Psoas muscle (tissue), 7 donors: ENCODE measurements at regions not wholly inside any gene's neighbourhood (a gene's known extent, or its start where the extent isn't known, plus 50 kb on each side); places are given as distances from the start of the nearest gene placed in this dataset.
A peak's percentile ranks its signal among the peaks of the same experiment; 100 is the strongest.
"Not testable (repeated sequence)": the region's sequence is repeated elsewhere in the genome, so short reads cannot be mapped to it uniquely, and the experiment has no call there.

Source experiments
- ATAC-seq, 4 donors: fragments of 200-7000 bp; cut with Tn5 transposase; one replicate each; pipeline ENCODE4 v1.9.1; 2020; ENCODE audit warnings: moderate library complexity in 3 of 4, mild to moderate bottlenecking in 2 of 4
- DNase-seq, 2 donors: peaks; one replicate each; pipeline ENCODE4 v3.0.0-alpha.2; 2020
- H3K27ac ChIP-seq: fragments of 200-600 bp; one replicate; pipeline ENCODE4 v1.8.0; 2022
- H3K27me3 ChIP-seq, 3 donors: fragments of 200-600 bp in 1 of 3; one replicate each; pipeline versions ENCODE4 v1.6.1 to v1.8.0; 2013 to 2022; ENCODE audit warnings: low read length in 2 of 3, mild to moderate bottlenecking in 2 of 3, moderate library complexity in 1 of 3; ENCODE audit not compliant: insufficient read depth in 3 of 3
- H3K36me3 ChIP-seq, 2 donors: fragments of 200-600 bp in 1 of 2; one replicate each; pipeline versions ENCODE4 v1.6.1 to v1.8.0; 2013 to 2022; ENCODE audit warnings: low read depth in 1 of 2, mild to moderate bottlenecking in 1 of 2, moderate library complexity in 1 of 2; ENCODE audit not compliant: insufficient read depth in 1 of 2
- H3K4me1 ChIP-seq: fragments of 200-600 bp; one replicate; pipeline ENCODE4 v1.8.0; 2022
- H3K4me3 ChIP-seq: fragments of 200-600 bp; one replicate; pipeline ENCODE4 v1.8.0; 2022; ENCODE audit warnings: mild to moderate bottlenecking
- H3K9me3 ChIP-seq: fragments of 200-600 bp; one replicate; pipeline ENCODE4 v1.8.0; 2022
- CTCF ChIP-seq: fragments of 200-600 bp; IDR thresholded peaks from one replicate; pipeline ENCODE4 v1.8.0; 2022; ENCODE audit warnings: antibody characterized with exemption
- WGBS, 3 donors: extraction: QIAGEN DNeasy Blood & Tissue Kit; methylation state at CpG; one replicate each; pipeline versions ENCODE4 v1.1.6 to v1.1.7; 2013; 5-methylcytosine and 5-hydroxymethylcytosine counted together
- intact Hi-C, 2 donors: fragments of 100-400 bp; cut with DNase I; formaldehyde crosslinking; loops; one replicate each; pipeline versions ENCODE4 v1.11.0 to v1.14.2; 2022
- donor health status: healthy with polysubstance abuse.
- donor health status: DM: no; HTN: no; CAD: no; lungs with moderate emphysema.
- donor health status: Bipolar disorder and iron deficiency.
- donor health status: healthy.
- donor health status: DM: yes; HTN: yes; CAD: no.
- donor health status: DM: no; HTN: no; CAD: no.
- donor health status: DM: yes; HTN: yes; CAD: no.

- intact Hi-C loops = no loop called here
- DNase-seq = no peak
- H3K36me3 ChIP-seq = no peaks in the 10 kb centered on the region
- H3K4me1 ChIP-seq = peaks cover 12% of the 10 kb centered on the region
- H3K27ac ChIP-seq = peak overlapping the region; percentile 39
- WGBS, 3 donors = 91 to 95% (median 95%) methylated on average over 2 of the region's 2 CpGs
- H3K9me3 ChIP-seq = no peaks in the 10 kb centered on the region
- no peak overlapping the region for H3K4me3 ChIP-seq
- no peaks in the 10 kb centered on the region for H3K27me3 ChIP-seq
- peak in 1 of 4 donors; percentile 45 for ATAC-seq
- TF ChIP-seq CTCF = no peak
Observed at GRCh38 chr2:54030806-54031205, 60.0 kb upstream of the PSME4 start.

- DNase-seq = no peak
Observed at GRCh38 chr2:54030396-54030741, 59.6 kb upstream of the PSME4 start.

GRCh38 chr2:54029721-54030395, 59.1 kb upstream of the PSME4 start:
- Histone ChIP-seq H3K9me3 (no peaks in the 10 kb centered on the region), H3K4me3 (no peak overlapping the region), H3K4me1 (peaks cover 12% of the 10 kb centered on the region), H3K36me3 (no peaks in the 10 kb centered on the region), H3K27me3 (no peaks in the 10 kb centered on the region), H3K27ac (peak overlapping the region; percentile 39)
- TF ChIP-seq CTCF = no peak
- ATAC-seq (peak; percentile 77 to 90 (median 83)), DNase-seq (peak in 1 of 2 donors; percentile 21)
- 27 to 46% (median 33%) methylated on average over 11 of the region's 11 CpGs for WGBS, 3 donors
- intact Hi-C loops = no loop called here

More at GRCh38 chr2:54030396-54030741, 59.6 kb upstream of the PSME4 start:
- Histone ChIP-seq H3K4me1 (peaks cover 12% of the 10 kb centered on the region), H3K9me3 (no peaks in the 10 kb centered on the region), H3K27me3 (no peaks in the 10 kb centered on the region), H3K27ac (peak overlapping the region; percentile 39), H3K4me3 (no peak overlapping the region), H3K36me3 (no peaks in the 10 kb centered on the region)
- whole genome bisulfite sequencing, 3 donors = 69 to 76% (median 71%) methylated on average over 9 of the region's 9 CpGs
- intact Hi-C loops = no loop called here
- no peak for TF ChIP-seq CTCF
- peak; percentile 53 to 74 (median 64) for ATAC-seq

GRCh38 chr2:54025463-54026075, 54.8 kb upstream of the PSME4 start:
- ATAC-seq, H3K27ac ChIP-seq, intact Hi-C loops, H3K4me1 ChIP-seq, H3K27me3 ChIP-seq, H3K36me3 ChIP-seq, DNase-seq, H3K9me3 ChIP-seq, H3K4me3 ChIP-seq: not testable (repeated sequence)
- 63 to 80% (median 70%) methylated on average over 6 of the region's 6 CpGs for WGBS, 3 donors

GRCh38 chr2:54024576-54024975, 53.8 kb upstream of the PSME4 start:
- TF ChIP-seq CTCF = no peak
- WGBS, 3 donors = 88 to 98% (median 95%) methylated on average over 2 of the region's 2 CpGs

More at GRCh38 chr2:54024576-54024975, 53.8 kb upstream of the PSME4 start:
- H3K36me3 ChIP-seq = no peaks in the 10 kb centered on the region
- H3K9me3 ChIP-seq = peaks cover 8% of the 10 kb centered on the region
- H3K4me3 ChIP-seq = no peak overlapping the region
- H3K27ac ChIP-seq = no peak overlapping the region
- H3K27me3 ChIP-seq = no peaks in the 10 kb centered on the region
- DNase-seq (no peak), ATAC-seq (no peak)
- intact Hi-C loops = no loop called here
- no peaks in the 10 kb centered on the region for H3K4me1 ChIP-seq
